Thoracic aorta (tissue), 2 donors: ENCODE measurements at regions not wholly inside any gene's neighbourhood (a gene's known extent, or its start where the extent isn't known, plus 50 kb on each side); places are given as distances from the start of the nearest gene placed in this dataset.
"Not testable (repeated sequence)": the region's sequence is repeated elsewhere in the genome, so short reads cannot be mapped to it uniquely, and the experiment has no call there.

Experiments used
- ATAC-seq: fragments of 150-250 bp; one replicate; pipeline ENCODE4 v1.8.0; 2017; ENCODE audit warnings: low read depth; ENCODE audit not compliant: insufficient number of reproducible peaks, low FRiP score
- DNase-seq: peaks from one replicate; pipeline ENCODE4 v3.0.0-alpha.2; 2020; ENCODE audit warnings: low spot score
- H3K27ac ChIP-seq, 2 donors: fragments of 200-600 bp; sonication (generic); 1 replicate in 1 of 2; 2 replicates in 1 of 2; pipeline ENCODE4 v1.5.1; 2016; ENCODE audit warnings: mild to moderate bottlenecking in 2 of 2, moderate library complexity in 2 of 2
- H3K27me3 ChIP-seq: fragments of 200-600 bp; sonication (generic); replicated peaks from 2 replicates; pipeline ENCODE4 v1.6.0; 2016; ENCODE audit warnings: mild to moderate bottlenecking; ENCODE audit not compliant: insufficient read depth
- H3K36me3 ChIP-seq: fragments of 200-600 bp; sonication (generic); one replicate; pipeline ENCODE4 v1.5.1; 2016
- H3K4me1 ChIP-seq, 2 donors: fragments of 200-600 bp; sonication (generic); 1 replicate in 1 of 2; 2 replicates in 1 of 2; pipeline versions ENCODE4 v1.5.1 to v1.6.0; 2016; ENCODE audit warnings: low read depth in 2 of 2, mild to moderate bottlenecking in 1 of 2; ENCODE audit not compliant: control insufficient read depth in 1 of 2
- H3K4me3 ChIP-seq: fragments of 200-600 bp; sonication (generic); 2 replicates; pipeline ENCODE4 v1.5.1; 2016; ENCODE audit warnings: mild to moderate bottlenecking
- H3K9me3 ChIP-seq: fragments of 200-600 bp; sonication (generic); 2 replicates; pipeline ENCODE4 v1.5.1; 2016
- CTCF ChIP-seq: fragments of 200-600 bp; sonication (generic); IDR thresholded peaks from one replicate; pipeline ENCODE4 v1.5.1; 2019; ENCODE audit warnings: antibody characterized with exemption

- no peaks in the 10 kb centered on the region for H3K9me3 ChIP-seq
- no peak overlapping the region for H3K4me3 ChIP-seq
- TF ChIP-seq CTCF, result no peak
Measured at GRCh38 chr15:96147267-96147666, 183.2 kb upstream of the NR2F2 start.

DNA sequence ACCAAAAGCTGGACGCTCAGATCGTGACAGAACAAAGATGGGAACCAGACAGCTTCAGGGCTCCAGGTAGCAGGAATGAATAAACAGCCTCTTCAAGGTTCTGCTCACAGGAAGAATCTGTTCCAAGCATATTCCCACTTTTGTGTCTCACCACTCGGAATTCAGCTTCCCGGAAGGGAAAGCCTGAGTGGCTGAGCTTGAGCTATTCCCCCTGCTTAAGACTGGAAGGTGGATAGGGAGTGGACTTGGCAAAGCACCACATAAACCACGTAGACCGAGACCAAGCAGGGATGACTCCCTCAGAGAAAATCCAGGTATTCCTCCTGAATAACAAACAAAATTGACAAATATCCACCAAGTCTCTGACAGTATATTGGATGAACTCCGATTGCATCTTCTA is 180.2 kb upstream of the NR2F2 start:
- DNase-seq (no peak), ATAC-seq (no peak)
- H3K27ac ChIP-seq, result no peak overlapping the region
- H3K9me3 ChIP-seq, result no peaks in the 10 kb centered on the region
- no peak overlapping the region for H3K4me3 ChIP-seq
- TF ChIP-seq CTCF, result no peak
- H3K4me1 ChIP-seq, result no peaks in the 10 kb centered on the region
- no peaks in the 10 kb centered on the region for H3K36me3 ChIP-seq
- no peaks in the 10 kb centered on the region for H3K27me3 ChIP-seq

More at GRCh38 chr15:96147267-96147666, 183.2 kb upstream of the NR2F2 start:
- H3K27ac ChIP-seq, result no peak overlapping the region
- peaks cover 7% of the 10 kb centered on the region in 2 donors for H3K4me1 ChIP-seq
- DNase-seq (no peak), ATAC-seq (no peak)
- no peaks in the 10 kb centered on the region for H3K27me3 ChIP-seq
- H3K36me3 ChIP-seq, result no peaks in the 10 kb centered on the region

DNA sequence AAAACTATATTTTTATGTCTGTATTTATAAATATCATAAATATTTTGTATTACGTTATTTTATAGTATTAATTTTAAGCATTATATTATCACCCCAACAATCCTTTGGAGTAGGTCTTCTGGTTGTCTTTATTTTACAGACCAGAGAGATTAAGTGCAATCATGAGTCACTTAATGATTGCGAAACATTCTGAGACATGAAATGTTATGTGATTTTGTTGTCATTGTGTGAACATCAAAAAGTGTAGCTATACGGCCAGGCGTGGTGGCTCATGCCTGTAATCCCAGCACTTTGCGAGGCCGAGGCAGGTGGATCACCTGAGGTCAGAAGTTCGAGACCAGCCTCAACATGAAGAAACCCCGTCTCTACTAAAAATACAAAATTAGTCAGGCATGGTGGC is 178.8 kb upstream of the NR2F2 start:
- ATAC-seq, H3K9me3 ChIP-seq, H3K27me3 ChIP-seq, H3K27ac ChIP-seq, H3K36me3 ChIP-seq, H3K4me1 ChIP-seq, DNase-seq, H3K4me3 ChIP-seq: not testable (repeated sequence)

GRCh38 chr15:96153929-96154328 is 176.6 kb upstream of the NR2F2 start:
- H3K4me1 ChIP-seq, result peaks cover 0 to 5% of the 10 kb centered on the region in 2 donors
- H3K27me3 ChIP-seq, result no peaks in the 10 kb centered on the region
- H3K36me3 ChIP-seq, result no peaks in the 10 kb centered on the region
- ATAC-seq (no peak), DNase-seq (no peak)
- no peak overlapping the region for H3K27ac ChIP-seq
- no peak for TF ChIP-seq CTCF
- H3K9me3 ChIP-seq, result no peaks in the 10 kb centered on the region
- H3K4me3 ChIP-seq, result no peak overlapping the region

- peaks cover 0 to 15% of the 10 kb centered on the region in 2 donors for H3K4me1 ChIP-seq
- H3K27me3 ChIP-seq, result no peaks in the 10 kb centered on the region
- H3K4me3 ChIP-seq, result no peak overlapping the region
- TF ChIP-seq CTCF, result no peak
- peak overlapping the region in 1 of 2 donors; percentile 0 for H3K27ac ChIP-seq
- H3K36me3 ChIP-seq, result no peaks in the 10 kb centered on the region
- no peaks in the 10 kb centered on the region for H3K9me3 ChIP-seq
- DNase-seq (no peak), ATAC-seq (no peak)
Measured at GRCh38 chr15:96158938-96159337, 171.6 kb upstream of the NR2F2 start.

DNA sequence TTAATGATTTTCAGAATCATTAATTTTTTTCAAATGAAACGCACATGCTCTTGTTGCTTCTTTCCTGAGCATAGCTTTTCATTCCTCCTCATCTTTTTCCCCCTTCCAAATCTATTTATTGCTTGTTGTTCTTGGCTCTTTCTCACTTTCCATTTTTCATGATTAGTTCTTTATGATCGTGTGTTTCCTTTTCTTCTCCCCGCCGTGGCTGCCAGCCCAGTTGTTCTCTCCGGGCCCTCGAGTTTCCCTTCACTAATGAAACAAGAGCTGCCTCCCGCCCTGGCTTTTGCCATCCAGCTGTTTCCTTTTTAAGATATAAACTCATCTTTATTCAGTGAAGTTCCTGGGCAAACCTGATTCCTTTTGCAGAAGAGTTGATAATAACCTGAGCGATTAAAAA is 170.2 kb upstream of the NR2F2 start:
- H3K27me3 ChIP-seq, result no peaks in the 10 kb centered on the region
- H3K27ac ChIP-seq, result peak overlapping the region; percentile 8 to 21
- TF ChIP-seq CTCF, result no peak
- DNase-seq (no peak), ATAC-seq (no peak)
- H3K9me3 ChIP-seq, result no peaks in the 10 kb centered on the region
- peak overlapping the region; percentile 38 for H3K4me3 ChIP-seq
- no peaks in the 10 kb centered on the region for H3K36me3 ChIP-seq
- H3K4me1 ChIP-seq, result peaks cover 0 to 15% of the 10 kb centered on the region in 2 donors
